IPS DF 19.7 (cell line): ENCODE measurements at regions not wholly inside any gene's neighbourhood (a gene's known extent, or its start where the extent isn't known, plus 50 kb on each side); places are given as distances from the start of the nearest gene placed in this dataset.

Source experiments
- DNase-seq: peaks from one replicate; pipeline ENCODE4 v3.0.0-alpha.2; 2013; ENCODE audit warnings: low read depth, low spot score

GRCh38 chr13:105159841-105160240 is 1375.6 kb downstream of the EFNB2 start:
- no peak for DNase-seq

GRCh38 chr13:105153611-105154010 is 1381.9 kb downstream of the EFNB2 start:
- DNase-seq = no peak

DNA sequence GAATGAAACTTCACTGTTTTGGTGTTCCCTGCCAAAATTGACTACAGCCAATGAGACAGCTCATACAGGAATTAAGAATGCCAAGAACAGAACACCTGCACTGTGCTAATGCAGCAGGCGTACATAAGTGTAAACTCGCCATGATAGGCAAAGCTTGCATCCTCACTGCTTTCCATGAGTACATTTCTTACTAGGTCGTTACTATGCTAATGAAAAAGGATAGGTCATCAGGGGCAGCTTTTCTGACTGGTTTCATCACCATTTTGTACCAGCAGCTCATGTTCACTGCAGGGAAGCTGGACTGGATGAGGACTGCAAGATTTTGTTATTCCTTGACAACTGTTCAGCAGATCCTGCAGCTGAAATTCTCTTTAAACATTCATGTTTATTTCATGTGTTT is 1383.8 kb downstream of the EFNB2 start:
- DNase-seq = no peak

- no peak for DNase-seq
These were observed 1388.0 kb downstream of the EFNB2 start for GRCh38 chr13:105147461-105147860.

DNA sequence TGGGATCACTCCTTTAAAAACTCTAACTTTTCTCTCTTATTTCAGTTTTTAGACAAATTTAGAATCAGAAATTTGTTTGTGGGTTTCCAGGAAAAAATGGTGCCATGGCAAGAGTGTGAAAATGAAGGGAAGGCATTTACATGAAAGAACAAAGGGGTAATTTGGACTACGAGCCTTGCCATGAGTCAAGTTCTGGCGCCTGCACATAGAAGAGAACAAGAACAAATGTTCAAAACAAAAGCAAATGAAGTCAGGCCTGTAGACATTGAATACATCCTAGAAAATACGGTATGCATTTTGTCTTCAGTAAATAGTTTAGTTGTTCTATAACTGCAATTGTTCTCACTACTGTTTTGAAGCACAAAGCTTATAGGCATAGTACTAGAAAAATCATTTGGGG is 1390.5 kb downstream of the EFNB2 start:
- no peak for DNase-seq

DNA sequence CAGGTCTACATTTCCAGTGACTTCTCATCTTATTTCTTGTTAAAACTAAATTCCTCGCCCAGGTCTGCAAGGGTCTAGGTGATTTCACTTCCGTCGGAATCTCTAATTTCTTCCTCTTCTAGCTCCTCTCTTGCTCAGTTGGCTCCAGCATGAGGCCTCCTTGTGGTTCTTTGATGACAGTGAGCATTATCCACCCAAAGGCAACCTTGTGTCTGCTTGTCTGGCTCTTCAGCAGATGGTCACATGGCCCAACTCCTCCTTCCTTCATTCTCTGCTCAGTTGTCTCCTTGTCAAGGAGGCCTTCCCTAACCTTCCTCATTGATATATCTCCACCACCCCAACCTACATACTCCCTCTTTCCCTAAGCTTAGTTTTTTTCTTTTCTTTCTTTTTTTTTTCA is 1391.4 kb downstream of the EFNB2 start:
- DNase-seq = peak; percentile 2

DNA sequence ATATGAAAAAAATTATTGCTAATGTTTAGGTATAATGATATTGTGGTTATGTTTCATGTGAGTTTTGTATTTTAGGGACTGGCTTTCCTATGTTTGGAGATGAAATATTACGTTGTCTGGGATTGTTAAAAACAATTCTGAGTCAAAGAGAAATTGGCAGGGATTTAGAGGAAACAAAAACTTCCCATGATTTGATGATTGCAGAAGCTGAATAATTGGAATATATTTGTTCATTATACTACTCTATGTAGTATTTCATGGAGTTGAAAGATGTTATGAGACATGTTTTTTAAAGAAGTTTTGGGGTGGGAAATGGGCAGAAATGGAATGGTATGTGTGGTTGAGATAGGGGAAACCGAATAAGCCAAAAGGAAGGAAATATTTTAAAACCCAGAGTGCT is 1392.9 kb downstream of the EFNB2 start:
- DNase-seq = no peak

DNA sequence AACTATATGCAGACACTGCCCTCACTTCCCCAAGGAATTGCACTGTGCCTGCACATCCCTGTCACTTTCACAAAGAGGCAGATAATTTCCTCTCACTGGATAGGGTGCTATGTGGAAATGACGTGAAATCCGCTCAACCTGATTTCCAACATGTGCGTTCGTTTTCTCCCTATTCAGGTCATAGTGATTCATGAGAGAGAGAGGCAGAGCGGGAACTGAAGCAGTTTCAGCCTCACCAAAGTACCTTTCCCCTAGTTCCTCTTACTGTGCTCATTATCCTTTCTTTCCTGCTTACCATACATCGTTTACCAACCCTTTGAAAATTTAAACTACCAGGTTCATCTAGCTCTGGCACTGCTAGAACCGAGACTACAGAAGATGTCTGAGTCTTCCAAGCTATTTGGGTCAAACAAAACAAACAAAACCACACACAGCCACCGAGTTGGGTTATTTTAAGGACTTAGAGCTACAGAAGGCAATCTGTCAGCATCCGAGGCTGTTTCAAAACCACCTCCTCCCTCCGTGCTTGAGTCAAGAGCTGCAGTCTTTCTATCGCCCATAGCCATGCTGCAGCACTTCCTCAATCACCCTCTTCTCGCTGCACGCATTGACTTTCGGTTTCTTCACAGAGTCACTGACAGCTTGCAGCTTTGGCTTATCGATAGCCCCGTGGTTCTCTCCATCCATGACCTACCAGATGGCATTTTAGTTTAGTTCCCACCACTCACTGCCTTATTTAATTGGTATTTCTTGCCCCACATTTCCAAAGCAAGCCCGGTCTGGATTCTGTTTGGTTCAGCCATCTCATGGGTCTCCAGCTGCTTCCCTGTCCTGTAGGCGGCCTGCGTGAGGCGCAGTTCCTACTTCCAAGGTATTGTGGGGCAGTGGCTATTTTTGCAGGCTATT is 1395.8 kb downstream of the EFNB2 start:
- no peak for DNase-seq

DNA sequence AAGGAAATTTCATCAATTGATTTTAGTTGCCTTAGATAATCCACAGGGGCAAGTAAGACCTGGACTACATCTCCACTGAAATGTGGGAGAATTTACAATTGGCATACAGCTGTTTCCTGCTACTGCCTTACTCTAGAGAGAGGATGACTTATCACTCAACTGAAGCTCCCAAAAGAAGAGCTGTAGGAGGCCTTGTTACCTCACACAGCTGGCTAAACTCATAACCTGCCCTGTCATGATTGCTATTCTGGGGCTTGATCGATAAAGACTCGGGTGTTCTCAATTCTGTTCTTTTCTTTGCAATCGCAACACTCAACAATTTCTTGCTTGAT is 1396.4 kb downstream of the EFNB2 start:
- DNase-seq = no peak

GRCh38 chr13:105135852-105136615 is 1399.4 kb downstream of the EFNB2 start:
- DNase-seq = no peak

- no peak for DNase-seq
These were observed 1407.7 kb downstream of the EFNB2 start for GRCh38 chr13:105127732-105128131.

GRCh38 chr13:105121221-105121620 is 1414.2 kb downstream of the EFNB2 start:
- DNase-seq = no peak

GRCh38 chr13:105118426-105118985 is 1417.0 kb downstream of the EFNB2 start:
- DNase-seq = no peak

DNA sequence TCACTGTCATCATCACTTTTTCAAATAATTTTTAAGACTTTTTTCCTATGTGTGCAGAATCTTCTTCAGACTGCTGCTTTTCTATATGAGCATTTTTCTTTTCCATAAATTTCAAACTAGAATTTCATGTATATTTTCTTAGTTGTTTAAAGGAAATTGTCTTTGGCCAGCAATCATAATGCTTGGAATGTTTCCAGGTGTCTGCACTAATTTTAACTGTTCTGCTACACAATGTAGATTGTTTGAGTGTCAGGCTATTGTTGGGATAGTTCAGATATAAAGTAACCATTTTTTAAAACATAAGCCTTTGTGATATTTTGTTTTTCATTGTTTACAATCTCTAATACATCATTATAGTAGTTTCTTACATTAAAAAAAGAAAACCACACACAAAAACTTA is 1418.5 kb downstream of the EFNB2 start:
- DNase-seq = no peak

DNA sequence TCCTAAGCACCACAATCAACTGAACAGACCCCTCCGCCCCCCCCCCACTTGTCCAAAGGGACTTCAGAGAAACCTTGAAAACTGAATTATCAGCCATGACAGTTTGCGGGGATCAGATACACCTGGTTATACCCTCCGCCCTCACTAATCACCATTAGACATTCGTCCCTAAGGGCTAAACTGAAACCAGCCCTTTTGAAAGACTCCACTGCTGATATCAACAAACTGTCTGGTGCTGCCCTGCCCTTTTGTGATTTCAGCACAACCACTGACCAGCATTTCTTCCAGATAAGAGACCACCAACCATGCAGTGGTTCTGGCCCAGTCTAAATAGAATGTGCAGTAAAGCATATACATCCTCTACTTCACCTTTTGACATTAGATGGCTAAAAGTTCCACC is 1422.9 kb downstream of the EFNB2 start:
- no peak for DNase-seq

DNA sequence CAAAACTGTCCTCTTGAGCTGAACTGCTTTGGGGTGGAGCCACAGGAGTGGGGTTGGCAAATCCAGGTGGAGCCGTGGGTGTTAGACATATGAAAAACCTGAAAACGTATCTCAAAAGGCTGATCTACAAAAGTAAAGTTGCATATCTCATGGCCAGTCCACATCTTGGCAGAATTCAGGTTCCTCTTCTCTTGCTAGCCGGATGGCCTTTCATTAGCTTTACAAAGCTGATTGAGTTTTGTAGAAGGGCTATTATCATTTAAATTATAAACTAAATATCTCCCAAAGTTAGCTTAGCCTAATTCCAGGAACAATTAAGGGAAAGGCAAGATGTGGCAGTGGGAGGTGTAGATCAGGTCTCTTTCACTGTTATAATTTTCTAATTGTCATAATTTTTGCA is 1427.7 kb downstream of the EFNB2 start:
- DNase-seq = no peak

- DNase-seq = no peak
These were observed 1430.0 kb downstream of the EFNB2 start for GRCh38 chr13:105105471-105105870.

DNA sequence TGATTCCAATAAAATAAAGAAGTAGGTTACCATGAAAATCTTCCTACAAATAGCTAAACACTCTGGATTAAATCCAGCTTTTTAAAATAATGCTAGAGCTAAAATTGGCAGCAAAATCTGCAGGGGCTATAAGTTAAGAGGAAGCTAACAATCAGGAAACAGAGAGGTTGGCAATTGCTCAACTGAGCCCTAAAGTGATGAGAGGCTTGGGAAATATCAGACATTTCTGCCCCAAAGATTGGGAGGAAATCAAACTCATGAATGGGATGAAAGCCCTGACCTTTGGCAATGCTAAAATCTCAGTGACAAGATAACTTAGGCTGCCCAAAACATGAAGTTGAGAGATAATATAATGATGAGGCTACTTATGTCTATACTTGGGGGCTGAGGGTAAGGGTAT is 1437.9 kb downstream of the EFNB2 start:
- DNase-seq = no peak

DNA sequence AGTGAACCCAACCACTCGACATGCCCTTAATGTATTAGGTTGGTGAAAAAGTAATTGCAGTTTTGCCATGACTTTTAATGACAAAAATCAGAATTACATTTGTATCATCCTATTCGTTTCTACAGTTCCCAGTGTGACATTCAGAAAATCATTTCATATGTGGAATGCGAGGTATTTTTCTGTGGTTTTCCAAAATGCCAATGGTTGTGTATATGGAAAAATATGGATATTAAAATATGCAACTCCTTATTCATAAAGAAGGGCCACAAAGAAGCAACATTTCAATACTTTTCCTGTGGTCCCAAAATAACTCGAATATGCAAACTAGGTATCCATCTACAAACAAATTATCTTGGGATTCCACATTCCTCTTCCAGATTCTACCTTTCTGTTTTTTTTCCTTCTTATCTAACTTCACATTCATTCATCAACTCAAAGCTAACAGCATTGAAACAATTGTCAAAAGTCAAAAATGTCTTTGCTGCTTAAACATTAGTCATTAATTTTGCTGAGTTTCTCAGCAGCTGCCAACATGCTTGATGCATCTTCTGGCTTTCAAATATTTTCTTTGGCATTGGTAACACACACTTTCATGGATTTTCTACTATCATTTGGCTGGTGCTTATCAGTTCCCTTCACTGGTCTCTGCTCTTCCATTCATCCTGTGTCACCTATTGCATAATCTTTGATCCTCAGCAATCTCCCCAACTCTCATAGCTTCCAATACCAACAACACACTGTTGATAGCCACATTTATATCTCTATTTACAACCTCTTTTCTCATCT is 1445.4 kb downstream of the EFNB2 start:
- DNase-seq = no peak

DNA sequence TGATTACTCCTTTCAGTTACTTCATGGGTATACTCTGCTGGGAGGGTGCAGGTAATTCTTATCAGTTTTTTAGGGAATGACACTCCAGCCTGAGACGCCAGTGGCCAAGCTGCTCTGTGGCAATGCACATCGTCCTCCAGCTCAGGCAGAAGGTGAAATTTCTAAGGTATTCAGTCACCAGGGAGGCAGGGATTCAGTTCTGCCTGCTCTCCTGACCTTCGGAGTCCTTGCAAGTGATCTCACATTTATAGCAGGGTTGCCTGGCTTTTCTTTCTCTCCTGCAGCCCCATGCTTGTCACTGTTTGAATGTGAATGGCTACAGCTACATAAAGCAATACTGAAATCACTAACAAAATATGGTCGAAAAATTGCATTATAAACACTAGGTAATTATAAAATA is 1447.5 kb downstream of the EFNB2 start:
- DNase-seq = peak; percentile 20

- DNase-seq = no peak
These were observed 1450.5 kb downstream of the EFNB2 start for GRCh38 chr13:105084931-105085330.

DNA sequence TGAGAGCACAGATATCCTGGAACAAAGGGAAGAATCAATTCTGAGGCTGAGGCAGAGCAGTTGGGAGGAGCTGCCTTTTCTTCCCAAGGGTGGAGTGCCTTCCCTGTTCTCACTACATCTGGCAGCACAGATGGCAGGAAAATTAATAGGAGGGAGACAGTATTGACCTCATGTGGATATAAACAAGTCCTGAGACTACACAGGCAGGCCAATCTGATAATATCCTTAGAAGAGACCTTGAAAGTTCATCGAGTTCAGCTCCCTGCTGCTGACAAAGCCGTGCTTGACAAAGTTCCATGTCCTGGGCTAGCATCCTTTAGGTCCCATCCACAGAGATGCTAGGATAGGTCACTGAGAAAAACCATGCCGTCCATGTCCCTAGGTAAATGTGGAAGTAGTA is 1451.5 kb downstream of the EFNB2 start:
- no peak for DNase-seq
